Dermis microvascular lymphatic vessel endothelial cell (primary cell): ENCODE measurements at regions not wholly inside any gene's neighbourhood (a gene's known extent, or its start where the extent isn't known, plus 50 kb on each side); places are given as distances from the start of the nearest gene placed in this dataset.
A peak's percentile ranks its signal among the peaks of the same experiment; 100 is the strongest.

Source experiments
- DNase-seq, 2 donors: peaks; one replicate each; pipeline versions ENCODE4 v3.0.0 to v3.0.0-alpha.2; 2010; ENCODE audit warnings: low read depth in 2 of 2

DNA sequence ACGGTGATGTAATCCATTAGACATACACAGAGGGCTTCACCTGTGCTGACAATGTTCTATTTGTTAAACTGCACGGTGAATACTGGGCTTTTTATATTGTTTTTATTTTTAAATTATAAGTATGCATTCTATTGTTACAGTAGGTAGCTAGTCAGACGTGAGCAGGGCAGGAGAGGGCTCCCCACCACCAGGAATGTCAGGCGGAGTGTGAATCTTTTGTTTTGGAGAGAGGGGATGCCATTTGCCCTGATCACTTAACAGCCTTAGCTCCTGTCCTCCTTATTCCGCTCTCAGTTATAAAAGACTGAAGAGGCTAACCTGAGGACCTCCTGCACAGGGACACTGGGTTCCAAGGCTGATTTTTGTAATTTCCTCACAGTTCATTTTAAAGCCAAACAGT, 151.6 kb upstream of the TAPT1 start:
- DNase-seq: no peak

DNA sequence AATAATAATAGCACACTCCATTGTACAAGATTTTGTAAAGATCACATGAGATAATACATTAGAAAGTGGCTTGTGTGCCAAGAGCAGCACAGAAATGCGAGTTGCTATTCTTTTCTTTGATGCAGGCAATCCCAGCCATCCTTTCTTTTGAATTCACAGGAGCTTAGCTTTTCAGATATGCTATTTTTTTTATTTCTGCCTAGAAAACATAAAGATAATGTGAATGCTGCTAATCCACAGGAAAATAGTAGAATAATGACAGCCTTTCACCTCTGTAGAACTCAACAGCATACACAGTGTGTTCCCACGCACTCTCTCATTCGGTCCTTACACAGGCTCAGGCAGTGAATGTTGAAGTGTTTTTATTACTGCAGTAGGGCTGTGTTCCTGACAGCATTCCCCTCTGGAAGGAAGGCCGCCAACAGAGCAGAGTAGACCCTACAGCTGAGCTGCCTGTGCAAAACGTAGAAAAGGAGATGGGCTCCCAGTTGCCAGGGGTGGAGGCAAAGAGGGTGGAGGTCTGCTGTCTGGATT, 138.8 kb upstream of the TAPT1 start:
- DNase-seq: no peak

DNA sequence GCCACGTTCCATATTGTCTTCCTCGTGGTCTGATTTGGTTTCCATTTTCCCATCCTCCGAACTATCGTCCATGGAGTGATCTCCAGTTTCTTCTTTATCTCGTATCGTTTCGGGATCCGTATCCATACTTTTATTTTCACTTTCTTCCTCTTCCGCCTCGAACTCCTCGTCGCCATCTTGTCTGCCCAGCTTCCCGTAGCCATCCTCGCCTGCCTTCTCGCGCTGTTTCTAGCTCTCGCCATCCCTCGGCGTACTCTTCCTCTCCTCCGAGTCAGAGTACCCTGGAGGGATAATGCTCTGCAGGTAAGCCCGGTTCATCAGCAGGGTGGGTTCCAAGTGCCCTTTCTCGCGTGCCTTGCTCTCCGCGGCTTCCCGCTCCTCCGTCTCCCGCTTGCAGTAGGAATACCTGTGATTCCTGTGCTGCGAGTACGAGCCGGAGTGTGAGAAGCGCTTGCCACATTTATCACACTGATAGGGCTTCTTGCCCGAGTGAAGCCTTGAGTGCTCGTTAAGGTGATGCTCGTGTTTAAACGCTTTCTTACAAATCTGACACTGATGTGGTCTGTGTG, 134.5 kb upstream of the TAPT1 start:
- no peak for DNase-seq

DNA sequence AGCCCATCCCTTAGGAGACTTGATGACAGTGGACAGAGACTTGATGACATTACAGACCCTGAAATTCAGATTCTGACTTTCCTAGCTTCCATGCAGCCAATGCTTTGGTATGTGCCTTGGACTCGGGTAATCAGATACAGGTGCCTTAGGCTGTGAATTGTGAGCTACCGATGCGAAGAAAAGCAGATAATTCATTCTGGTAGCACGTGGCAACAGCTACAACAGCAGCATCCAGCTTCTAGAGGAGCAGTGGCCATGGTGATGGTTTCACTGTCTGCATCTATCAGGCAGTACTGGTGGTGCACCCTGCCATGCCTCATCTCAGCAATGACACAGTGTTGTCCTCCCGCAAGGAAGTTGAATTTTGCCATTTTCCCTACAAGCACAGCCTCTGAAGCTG, 126.9 kb upstream of the TAPT1 start:
- no peak for DNase-seq

DNA sequence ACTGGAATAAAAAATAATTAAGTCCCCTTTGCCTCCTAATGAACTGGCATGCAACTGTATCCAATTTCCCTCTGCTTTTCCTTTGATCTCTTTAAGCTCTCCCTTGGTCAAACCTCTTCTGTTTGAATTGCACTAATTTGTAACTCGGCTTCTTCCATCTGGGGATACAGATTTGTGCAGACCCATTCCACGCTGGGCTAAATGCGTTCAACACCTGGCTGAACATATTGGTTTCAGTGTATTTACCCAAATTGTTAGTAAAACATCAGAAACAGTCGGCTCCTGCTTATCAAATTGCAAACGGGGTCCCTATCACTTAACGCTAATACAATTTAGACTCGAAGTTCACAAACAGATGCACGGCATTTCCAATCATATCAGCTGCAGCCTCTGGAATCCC, 124.9 kb upstream of the TAPT1 start:
- no peak for DNase-seq

DNA sequence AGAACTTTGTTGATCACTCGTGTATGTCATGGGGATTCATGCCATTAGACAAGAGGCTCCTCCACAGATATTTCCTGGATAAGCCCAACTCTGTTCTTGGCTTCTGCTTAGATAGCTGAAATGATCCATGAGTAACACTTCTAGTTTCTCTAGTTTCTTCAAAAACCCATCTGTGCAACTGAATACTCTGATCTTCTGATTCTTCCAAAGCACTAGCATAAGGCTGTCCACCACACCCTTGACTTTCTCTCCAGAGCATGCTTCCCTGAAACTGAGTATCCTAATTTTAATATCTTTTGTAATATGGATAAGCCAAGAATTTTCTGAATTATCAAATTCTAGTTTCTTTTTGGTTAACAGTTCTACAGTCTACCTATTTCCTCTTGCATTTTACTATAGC, 118.6 kb upstream of the TAPT1 start:
- DNase-seq: no peak

DNA sequence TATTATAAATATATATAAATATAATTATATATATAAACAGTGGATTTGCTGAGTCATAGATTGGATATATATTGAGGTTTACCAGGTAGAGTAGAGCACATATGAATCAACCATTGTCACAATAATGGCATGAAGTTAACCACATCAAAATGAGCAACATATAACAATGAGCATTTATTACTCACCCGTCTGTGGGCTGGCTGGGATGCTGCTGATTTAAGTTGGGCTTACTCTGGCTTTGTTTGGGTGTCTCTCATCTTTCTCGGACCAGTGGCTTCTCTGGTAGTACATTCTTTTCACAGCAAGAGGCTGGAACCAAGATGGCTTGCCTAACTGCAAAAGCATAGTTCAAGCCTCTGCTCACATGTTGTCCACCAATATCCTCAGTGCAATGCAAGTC, 111.7 kb upstream of the TAPT1 start:
- no peak for DNase-seq

DNA sequence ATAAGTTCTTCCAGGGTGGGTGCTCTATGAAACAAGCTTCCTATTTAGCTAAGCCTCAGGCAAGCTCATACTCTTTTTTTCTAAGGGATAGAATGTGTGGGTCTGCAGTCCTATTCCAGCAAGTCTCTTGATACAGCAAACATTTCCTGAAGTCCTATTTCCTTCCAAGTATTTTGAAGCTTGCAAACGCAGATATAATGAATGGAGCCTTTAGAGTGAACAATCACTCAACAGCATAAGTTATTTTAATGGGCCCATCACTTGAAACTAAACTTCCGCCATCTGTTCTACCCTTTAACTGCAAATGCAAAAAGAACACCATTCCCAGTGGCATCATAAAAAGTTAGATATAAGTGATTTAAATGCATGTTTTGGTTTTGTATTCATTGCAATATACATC, 108.3 kb upstream of the TAPT1 start:
- no peak for DNase-seq

DNA sequence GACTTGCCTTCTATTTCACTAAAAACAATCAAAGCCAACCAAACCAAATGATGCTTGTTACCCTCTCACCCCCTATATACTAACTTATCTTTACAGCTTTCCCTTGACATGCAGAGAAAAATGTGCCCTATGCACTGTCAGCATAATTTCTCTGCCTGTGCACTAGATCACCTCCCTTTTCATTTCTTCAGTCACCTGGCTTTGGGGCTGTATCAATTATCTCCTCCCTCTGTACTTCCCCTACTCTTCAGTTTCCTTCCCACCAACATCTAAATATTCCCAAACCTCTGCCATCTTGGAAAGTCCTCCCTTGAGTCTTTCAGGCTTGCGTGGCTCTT, 103.5 kb upstream of the TAPT1 start:
- DNase-seq: no peak

DNA sequence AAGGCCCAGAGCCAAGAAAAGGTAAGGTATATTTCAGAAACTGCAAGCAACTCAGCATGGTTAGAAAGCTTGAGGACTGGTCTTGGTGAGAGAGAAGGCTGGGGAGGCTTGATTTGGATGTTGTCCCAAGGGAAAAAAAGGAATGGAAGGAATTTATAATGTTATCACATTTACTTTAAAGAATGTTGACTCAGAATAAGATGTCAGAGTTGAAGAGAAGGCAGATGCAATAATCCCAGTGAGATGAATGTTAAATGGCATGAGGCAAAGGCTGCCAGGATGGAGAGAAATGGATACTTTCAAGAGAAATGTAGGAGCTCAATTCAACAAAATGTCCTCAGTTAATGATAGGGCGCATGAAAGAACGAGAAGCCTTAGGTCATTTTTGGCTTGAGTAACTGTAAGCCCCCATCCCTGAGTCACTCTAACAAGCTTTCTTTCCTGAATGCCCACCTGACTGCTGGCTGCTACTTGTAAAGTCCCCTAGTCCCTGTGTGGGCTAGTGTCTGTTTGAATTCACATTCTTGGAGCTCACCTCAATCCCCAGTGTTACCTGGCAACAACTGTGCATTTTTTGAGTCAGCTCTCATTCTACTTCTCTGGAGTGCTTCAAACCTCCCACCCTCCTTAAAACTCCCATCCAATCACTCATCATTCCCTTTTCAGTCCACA, 103.0 kb upstream of the TAPT1 start:
- DNase-seq: no peak

DNA sequence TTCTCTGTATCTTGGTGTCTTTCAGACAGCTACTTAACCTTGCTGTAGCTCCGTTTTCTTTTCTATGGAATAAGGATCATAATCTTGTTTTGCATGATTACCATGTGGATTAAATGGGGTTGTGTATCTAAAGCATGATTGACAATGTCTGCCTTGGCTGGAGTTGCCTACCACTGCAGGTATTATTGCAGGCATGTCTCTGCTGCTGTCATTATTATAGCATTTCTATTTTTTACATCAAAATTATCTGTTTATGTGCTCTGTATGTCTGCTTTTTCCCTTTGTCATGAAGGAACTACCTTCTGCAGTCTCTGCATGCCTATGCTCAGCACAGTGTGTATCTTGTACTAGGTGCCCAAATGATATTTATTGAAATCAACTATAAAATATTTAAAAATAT, 95.9 kb upstream of the TAPT1 start:
- no peak for DNase-seq

DNA sequence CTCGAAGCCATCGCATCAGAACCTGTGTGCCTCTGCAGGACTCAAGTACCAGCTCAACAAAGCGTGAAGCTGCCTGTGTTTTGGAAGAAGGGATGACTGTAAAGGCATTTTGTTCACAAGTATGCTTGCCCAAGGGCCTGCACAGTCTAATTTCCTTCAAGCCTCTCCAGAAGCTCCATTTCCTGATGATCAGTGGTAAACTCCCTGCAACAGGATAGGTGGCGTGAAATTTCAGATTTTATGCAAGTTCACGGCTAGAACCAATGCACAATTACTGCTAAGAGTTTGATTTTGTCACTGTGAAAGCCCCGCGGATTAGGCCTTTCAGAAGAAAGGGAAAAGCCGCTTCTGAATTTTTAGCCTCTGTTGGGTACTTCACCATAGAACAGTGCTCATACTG, 89.2 kb upstream of the TAPT1 start:
- no peak for DNase-seq

DNA sequence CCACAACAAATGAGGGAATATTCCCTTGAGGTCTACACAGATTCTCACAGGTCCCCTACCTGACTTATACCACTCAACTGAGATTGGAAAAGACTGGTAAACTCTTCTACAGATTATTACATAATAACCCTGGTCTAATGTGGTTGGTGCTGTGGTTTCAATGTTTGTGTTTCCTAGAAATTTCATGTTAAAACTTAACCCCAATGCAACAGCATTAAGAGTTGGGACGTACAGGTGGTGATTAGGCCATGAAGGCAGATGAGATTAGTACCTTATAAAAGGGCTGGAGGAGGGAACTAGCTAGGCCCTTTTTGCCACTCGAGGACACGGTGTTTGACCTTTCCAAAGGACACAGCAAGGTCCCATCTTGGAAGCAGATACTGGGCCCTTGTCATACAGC, 84.3 kb upstream of the TAPT1 start:
- no peak for DNase-seq

DNA sequence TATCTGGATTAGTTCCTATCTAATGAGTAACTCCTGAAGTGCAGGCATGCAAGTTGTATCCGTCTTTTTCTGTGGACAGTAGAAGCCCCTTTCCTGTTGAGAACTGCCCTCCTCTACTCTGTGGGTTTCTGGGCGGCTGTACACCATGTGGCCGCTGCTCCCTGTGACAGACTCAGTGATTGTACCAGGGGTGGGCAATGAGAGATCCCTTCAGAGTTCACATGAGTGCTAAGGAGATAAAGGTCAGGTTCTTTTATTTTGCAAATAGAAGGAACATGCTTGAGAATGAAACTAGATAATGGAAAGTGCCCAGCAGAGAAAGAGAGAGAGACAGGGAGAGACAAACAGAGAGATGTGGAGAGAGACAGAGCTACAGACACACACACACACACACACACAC, 76.4 kb upstream of the TAPT1 start:
- no peak for DNase-seq

DNA sequence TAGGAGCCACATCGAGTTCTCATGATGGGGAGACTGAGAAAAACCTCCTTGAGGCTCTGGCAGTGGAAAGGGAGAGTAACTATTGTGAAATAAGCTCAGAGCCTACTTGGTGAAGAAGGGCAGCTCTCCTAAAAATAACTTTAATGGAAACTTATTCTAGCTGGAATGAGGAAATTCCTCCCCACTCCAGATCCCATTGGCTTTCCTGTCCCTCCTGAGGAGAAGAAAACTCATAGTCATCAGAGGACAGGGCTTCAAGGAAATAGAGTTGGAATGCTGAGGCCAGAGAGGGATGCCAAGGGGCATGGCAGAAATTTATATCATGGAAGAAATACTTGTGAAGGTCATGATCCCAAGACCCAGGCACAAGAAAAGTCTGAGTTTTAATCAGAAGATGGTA, 70.7 kb upstream of the TAPT1 start:
- no peak for DNase-seq

DNA sequence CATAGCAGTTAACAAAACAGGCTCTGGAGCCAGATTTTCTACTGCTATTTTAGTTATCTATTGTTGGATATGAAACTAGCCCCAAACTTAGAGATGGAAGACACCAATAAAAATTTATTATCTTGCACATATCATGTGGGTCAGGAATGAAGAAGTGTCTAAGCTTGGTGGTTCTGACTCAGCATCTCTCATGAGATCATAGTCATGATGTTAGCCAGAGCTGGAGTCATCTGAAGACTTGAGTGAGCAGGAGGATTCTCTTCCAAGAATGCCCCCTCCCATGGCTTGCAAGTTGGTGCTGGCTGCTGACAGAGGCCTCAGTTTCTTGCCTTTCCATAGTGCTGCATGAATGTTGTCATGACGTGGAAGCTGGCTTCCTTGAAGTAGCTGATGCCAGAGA, 68.2 kb upstream of the TAPT1 start:
- DNase-seq: no peak

DNA sequence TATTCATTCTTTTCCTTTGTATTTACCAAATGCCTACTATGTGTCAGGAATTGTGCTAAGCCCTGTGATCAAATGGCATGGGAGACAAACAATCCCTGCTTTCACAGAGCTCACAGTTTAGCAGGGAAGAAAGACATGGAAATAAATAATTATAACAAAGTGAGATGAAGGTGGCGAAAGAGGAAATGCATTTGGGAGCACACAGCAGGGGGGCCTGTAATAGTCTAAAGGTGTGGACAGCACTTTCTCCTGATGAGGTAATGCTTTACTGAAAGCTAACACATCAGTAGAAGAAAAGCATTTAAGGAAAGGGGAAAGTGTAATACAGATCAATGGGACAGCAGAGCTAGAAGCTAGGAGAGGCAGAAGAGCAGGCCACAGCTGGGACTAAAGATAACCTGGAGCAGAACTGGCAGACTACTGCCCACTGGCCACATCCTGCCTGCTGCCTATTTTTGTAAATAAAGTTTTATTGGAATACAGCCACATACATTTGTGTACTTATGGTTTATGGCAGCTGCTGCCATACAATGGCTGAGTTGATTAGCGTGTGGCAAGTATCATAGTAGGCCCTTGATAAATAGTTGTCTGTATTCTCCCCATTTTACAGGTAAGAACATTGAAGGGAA, 67.1 kb upstream of the TAPT1 start:
- no peak for DNase-seq

DNA sequence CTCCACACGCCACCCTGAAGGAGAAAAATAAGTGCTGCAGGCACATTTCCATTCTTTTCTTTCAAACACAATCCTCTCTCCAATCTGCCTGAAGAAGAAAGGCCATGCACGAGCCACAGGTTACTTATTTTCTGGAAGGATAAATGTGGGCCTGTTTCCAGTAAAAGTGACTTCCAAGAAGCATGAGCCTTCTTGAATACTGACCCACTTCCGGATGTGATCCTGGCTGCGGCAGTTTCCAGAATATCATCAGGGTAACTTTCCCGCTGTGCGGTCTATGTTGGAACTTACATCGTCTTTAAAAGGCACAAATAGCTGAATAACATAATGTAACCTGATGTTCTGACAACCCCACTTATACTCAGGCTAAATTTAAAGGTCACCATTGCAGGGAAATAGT, 66.3 kb upstream of the TAPT1 start:
- no peak for DNase-seq

DNA sequence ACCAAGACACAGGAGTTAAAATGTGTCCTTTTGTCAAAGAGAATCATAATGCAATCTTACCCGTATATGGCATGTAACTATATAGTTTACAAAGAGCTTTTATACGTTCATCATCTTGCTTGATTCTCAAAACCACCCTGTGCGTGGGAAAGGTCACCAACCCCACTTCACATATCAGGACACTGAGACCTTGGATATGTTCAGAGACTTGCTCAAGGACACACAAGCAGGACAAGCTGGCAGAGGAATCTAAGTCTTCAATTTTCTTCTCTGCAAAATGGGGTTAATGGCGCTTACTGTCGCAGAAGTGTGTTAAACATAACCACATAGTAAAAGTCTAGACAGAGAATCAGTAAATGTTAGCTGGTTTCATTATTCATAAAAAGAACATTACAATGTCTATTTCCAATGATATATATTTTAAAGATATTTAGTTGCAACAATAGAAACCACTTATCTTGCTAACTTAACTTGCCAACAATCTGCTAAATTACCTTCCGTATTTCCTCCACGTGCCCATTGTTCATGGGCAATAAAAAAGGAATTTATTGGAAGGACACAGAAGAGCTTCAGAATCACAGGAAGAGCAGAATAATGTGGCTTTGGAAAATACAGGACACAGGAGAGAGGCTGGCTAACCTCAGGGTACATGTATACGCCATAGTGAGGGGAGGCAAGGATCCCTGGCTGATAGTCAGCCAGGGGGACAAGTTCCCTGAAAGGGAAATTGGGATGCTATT, 64.6 kb upstream of the TAPT1 start:
- DNase-seq: peak; percentile 67 to 73

DNA sequence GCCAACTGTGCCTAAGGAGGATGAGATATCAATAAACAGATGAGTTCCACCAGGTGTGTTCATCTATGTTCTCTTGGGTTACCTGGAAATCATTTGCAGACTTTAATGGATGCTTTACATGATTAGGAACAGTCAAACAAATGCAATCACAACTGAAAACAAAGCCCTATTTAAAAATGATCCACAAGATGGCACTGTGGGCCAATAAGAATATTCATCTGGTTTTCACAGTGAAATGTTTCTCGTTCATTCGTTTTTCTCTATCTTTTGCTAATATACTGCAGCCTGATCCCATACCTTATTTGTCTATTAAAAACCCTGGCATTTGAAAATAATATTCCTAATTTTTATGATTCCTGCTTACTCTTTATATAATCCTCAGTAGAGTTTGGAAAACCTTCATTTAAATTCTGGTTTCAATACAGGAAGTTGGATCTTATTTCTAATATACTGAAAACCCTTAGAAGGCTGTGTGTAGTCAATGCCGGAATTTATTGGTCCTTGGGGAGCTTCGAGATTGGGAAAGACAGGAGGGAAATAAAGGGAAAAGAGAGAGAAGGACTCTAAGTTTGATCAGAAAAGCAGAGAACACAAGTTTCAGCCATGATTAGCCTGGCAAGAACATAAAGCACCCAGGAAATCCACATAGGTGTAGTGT, 63.8 kb upstream of the TAPT1 start:
- peak; percentile 53 to 57 for DNase-seq

DNA sequence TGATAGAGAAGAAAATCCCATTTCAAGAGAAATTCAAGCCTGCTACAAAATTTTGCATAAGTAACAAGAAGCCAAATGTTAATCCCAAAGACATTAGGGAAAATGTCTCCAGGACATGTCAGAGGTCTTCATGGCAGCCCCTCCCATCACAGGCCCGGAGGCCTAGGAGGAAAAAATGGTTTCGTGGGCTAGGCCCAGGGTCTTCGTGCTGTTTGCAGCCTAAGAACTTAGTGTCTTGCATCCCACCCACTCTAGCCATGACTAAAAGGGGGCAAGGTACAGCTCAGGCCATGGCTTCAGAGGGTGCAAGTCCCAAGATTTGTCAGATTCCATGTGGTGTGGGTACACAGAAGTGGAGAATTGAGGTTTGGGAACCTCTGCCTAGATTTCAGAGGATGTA, 57.8 kb upstream of the TAPT1 start:
- DNase-seq: no peak

DNA sequence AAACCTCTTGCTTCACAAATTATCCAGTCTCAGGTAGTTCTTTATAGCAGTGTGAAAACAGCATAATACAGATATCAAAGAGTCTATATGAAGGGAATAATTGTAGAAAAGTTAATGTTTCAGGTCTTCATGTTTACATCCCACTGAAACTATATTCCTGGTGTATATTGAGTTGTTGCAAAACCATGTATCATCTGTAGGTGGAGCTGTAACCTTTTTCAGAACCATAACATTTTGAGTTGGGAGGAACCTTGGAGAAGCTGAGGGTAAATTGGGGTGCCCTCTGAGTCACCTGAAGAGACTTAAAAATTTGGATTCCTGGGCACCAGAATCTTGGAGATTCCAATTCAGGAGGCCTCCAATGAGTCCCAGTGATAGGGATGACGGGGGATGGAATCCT, 51.9 kb upstream of the TAPT1 start:
- DNase-seq: no peak
